Hepatocyte (in vitro differentiated cells): ENCODE measurements at regions not wholly inside any gene's neighbourhood (a gene's known extent, or its start where the extent isn't known, plus 50 kb on each side); places are given as distances from the start of the nearest gene placed in this dataset.

Experiments
- EZH2 ChIP-seq: fragments of 200-600 bp; sonication (generic); IDR thresholded peaks from 2 replicates; pipeline ENCODE4 v1.6.1; 2016; ENCODE audit warnings: antibody characterized with exemption, mild to moderate bottlenecking, borderline replicate concordance
- EZH2phosphoT487 ChIP-seq: fragments of 200-600 bp; sonication (generic); IDR thresholded peaks from one replicate; pipeline ENCODE4 v1.6.1; 2018; ENCODE audit warnings: antibody characterized with exemption, mild to moderate bottlenecking, low read depth, moderate library complexity; ENCODE audit not compliant: unreplicated experiment, severe bottlenecking
- TF ChIP-seq, protein P1 (sequence below): fragments of 200-600 bp; sonication (generic); IDR thresholded peaks from 2 replicates; pipeline ENCODE4 v1.5.1; 2016; ENCODE audit warnings: antibody characterized with exemption, mild to moderate bottlenecking; ENCODE audit not compliant: poor library complexity

- TF ChIP-seq EZH2phosphoT487 (no peak), EZH2 (no peak)
- TF ChIP-seq, protein P1, sequence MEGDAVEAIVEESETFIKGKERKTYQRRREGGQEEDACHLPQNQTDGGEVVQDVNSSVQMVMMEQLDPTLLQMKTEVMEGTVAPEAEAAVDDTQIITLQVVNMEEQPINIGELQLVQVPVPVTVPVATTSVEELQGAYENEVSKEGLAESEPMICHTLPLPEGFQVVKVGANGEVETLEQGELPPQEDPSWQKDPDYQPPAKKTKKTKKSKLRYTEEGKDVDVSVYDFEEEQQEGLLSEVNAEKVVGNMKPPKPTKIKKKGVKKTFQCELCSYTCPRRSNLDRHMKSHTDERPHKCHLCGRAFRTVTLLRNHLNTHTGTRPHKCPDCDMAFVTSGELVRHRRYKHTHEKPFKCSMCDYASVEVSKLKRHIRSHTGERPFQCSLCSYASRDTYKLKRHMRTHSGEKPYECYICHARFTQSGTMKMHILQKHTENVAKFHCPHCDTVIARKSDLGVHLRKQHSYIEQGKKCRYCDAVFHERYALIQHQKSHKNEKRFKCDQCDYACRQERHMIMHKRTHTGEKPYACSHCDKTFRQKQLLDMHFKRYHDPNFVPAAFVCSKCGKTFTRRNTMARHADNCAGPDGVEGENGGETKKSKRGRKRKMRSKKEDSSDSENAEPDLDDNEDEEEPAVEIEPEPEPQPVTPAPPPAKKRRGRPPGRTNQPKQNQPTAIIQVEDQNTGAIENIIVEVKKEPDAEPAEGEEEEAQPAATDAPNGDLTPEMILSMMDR = no peak
Measured at GRCh38 chr2:159851941-159852340, 53.9 kb upstream of the CD302 start.
